Naive thymus-derived CD4-positive, alpha-beta T cell (primary cell): ENCODE measurements at regions not wholly inside any gene's neighbourhood (a gene's known extent, or its start where the extent isn't known, plus 50 kb on each side); places are given as distances from the start of the nearest gene placed in this dataset.

Source experiments
- ATAC-seq: fragments of 150-1000 bp; cut with Tn5 transposase; 2 replicates; pipeline ENCODE4 v1.10.0; 2021; ENCODE audit warnings: mild to moderate bottlenecking, moderate library complexity
- CTCF ChIA-PET: fragments of 350-600 bp; sonication (Branson Sonifier 250); formaldehyde crosslinking; loops from one replicate; lab custom pipeline; 2021; ENCODE audit warnings: antibody characterized with exemption; lab: Charles Lee
- POLR2A ChIA-PET: fragments of 350-600 bp; sonication (Branson Sonifier 250); formaldehyde crosslinking; loops from one replicate; lab custom pipeline; 2021; ENCODE audit warnings: antibody characterized with exemption, inconsistent platforms; lab: Charles Lee
- DNase-seq, 9 donors: peaks; one replicate each; pipeline versions ENCODE4 v3.0.0 to v3.0.0-alpha.2; 2020 to 2022; ENCODE audit warnings: mixed read lengths in 1 of 9
- H3K27ac ChIP-seq: one replicate; pipeline ENCODE4 v1.7.0; 2013; ENCODE audit warnings: mild to moderate bottlenecking, low read depth, low read length, moderate library complexity
- H3K27me3 ChIP-seq, 2 donors: one replicate each; pipeline ENCODE4 v1.7.0; 2013; ENCODE audit warnings: low read length in 2 of 2, mild to moderate bottlenecking in 2 of 2, moderate library complexity in 2 of 2; ENCODE audit not compliant: control insufficient read depth in 2 of 2, insufficient read depth in 2 of 2
- H3K36me3 ChIP-seq, 3 experiments: 1 replicate in 2 of 3; 2 replicates in 1 of 3; pipeline ENCODE4 v1.7.0; 2013; ENCODE audit warnings: low read length in 3 of 3, mild to moderate bottlenecking in 3 of 3, moderate library complexity in 1 of 3; ENCODE audit not compliant: insufficient read depth in 3 of 3, control insufficient read depth in 2 of 3
- H3K4me1 ChIP-seq, 2 donors: one replicate each; pipeline ENCODE4 v1.7.0; 2013; ENCODE audit warnings: low read length in 2 of 2, mild to moderate bottlenecking in 2 of 2, moderate library complexity in 1 of 2; ENCODE audit not compliant: control insufficient read depth in 2 of 2, insufficient read depth in 2 of 2
- H3K4me3 ChIP-seq: 2 replicates; pipeline ENCODE4 v1.7.0; 2013; ENCODE audit warnings: mild to moderate bottlenecking, low read length
- H3K9me3 ChIP-seq, 3 experiments: 1 replicate in 2 of 3; 2 replicates in 1 of 3; pipeline ENCODE4 v1.7.0; 2013; ENCODE audit warnings: low read length in 3 of 3; ENCODE audit not compliant: control insufficient read depth in 2 of 3
- H3K27ac Mint-ChIP-seq, 9 donors: one replicate each; pipeline ENCODE4 v1.8.0; 2020 to 2022; ENCODE audit warnings: mixed read lengths in 9 of 9, mild to moderate bottlenecking in 8 of 9, moderate library complexity in 5 of 9, inconsistent platforms in 2 of 9
- H3K27me3 Mint-ChIP-seq, 5 donors: one replicate each; pipeline ENCODE4 v1.8.0; 2021 to 2022; ENCODE audit warnings: mixed read lengths in 5 of 5, mild to moderate bottlenecking in 1 of 5
- H3K36me3 Mint-ChIP-seq, 5 donors: one replicate each; pipeline ENCODE4 v1.8.0; 2020 to 2022; ENCODE audit warnings: mixed read lengths in 5 of 5, mild to moderate bottlenecking in 3 of 5, inconsistent platforms in 1 of 5
- H3K4me1 Mint-ChIP-seq, 7 donors: one replicate each; pipeline ENCODE4 v1.8.0; 2020 to 2022; ENCODE audit warnings: mixed read lengths in 7 of 7, mild to moderate bottlenecking in 3 of 7, inconsistent platforms in 1 of 7
- H3K4me3 Mint-ChIP-seq, 10 donors: one replicate each; pipeline ENCODE4 v1.8.0; 2020 to 2022; ENCODE audit warnings: mild to moderate bottlenecking in 10 of 10, mixed read lengths in 10 of 10, moderate library complexity in 6 of 10, inconsistent platforms in 2 of 10
- H3K9me3 Mint-ChIP-seq, 11 donors: one replicate each; pipeline ENCODE4 v1.8.0; 2020 to 2022; ENCODE audit warnings: mixed read lengths in 11 of 11, mild to moderate bottlenecking in 4 of 11, inconsistent platforms in 1 of 11, moderate library complexity in 1 of 11
- intact Hi-C, 2 donors: fragments of 100-400 bp; cut with micrococcal nuclease; formaldehyde crosslinking; loops; one replicate each; pipeline ENCODE4 v1.15.1; 2023

DNA sequence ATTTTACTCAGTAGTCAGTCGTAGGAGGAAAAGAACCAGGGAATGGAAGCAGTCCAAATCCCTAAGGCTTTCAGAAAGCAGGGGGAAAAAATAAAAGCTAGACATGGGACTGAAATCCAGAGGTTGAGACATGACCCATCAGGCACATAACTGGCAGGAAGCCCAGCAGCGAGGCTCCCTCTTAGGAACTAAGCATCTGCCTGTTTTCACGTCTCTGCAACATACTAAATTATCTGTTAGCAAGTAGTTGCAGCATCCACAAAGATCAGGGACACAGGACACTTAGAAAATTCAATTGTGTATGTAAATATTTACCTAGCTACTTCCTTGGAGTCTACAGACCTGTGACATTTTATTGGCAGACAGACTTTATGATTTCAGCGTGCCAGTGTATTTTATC is 118.0 kb upstream of the EDNRA start:
- Histone ChIP-seq H3K27ac (no peak overlapping the region), H3K27me3 (no peaks in the 10 kb centered on the region), H3K36me3 (no peaks in the 10 kb centered on the region), H3K9me3 (no peaks in the 10 kb centered on the region), H3K4me3 (no peak overlapping the region), H3K4me1 (no peaks in the 10 kb centered on the region)
- ATAC-seq: no peak
- H3K36me3 Mint-ChIP-seq: no peaks in the 10 kb centered on the region
- intact Hi-C loops: no loop called here
- no peak overlapping the region for H3K27ac Mint-ChIP-seq
- POLR2A ChIA-PET: no interaction called here
- peaks cover 0 to 10% (median 0%) of the 10 kb centered on the region in 5 donors for H3K27me3 Mint-ChIP-seq
- DNase-seq: no peak
- CTCF ChIA-PET: no interaction called here
- H3K4me1 Mint-ChIP-seq: no peaks in the 10 kb centered on the region
- H3K9me3 Mint-ChIP-seq: peaks cover 0 to 12% (median 4%) of the 10 kb centered on the region in 11 donors
- H3K4me3 Mint-ChIP-seq: no peak overlapping the region

DNA sequence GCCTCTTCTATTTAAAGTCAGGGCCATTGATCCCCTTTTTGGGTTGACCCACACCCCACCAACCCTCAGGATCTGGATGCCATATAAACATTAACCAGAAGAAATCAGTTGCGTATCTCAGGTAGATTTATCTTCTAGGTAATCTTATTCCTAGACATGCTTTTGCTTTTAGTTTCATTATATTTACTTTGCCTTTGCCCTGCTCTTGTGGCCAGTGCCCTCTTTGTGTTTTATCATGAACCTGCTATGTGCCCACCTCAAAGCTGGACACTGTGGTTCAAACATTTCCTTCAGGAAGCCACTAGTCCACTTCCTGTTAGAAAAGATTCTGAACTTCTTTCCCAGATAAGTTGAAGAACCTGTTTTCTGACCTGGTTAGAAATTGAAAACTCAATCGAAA is 117.4 kb upstream of the EDNRA start:
- H3K27ac ChIP-seq: no peak overlapping the region
- H3K27me3 ChIP-seq: no peaks in the 10 kb centered on the region
- ChIA-PET CTCF (no interaction called here), POLR2A (no interaction called here)
- Mint-ChIP-seq H3K4me1 (no peaks in the 10 kb centered on the region), H3K9me3 (peaks cover 0 to 12% (median 4%) of the 10 kb centered on the region in 11 donors), H3K27ac (no peak overlapping the region), H3K4me3 (no peak overlapping the region), H3K27me3 (peaks cover 0 to 10% (median 0%) of the 10 kb centered on the region in 5 donors), H3K36me3 (no peaks in the 10 kb centered on the region)
- ATAC-seq: no peak
- H3K4me1 ChIP-seq: no peaks in the 10 kb centered on the region
- no peak for DNase-seq
- intact Hi-C loops: no loop called here
- no peaks in the 10 kb centered on the region for H3K36me3 ChIP-seq
- H3K4me3 ChIP-seq: no peak overlapping the region
- no peaks in the 10 kb centered on the region for H3K9me3 ChIP-seq

DNA sequence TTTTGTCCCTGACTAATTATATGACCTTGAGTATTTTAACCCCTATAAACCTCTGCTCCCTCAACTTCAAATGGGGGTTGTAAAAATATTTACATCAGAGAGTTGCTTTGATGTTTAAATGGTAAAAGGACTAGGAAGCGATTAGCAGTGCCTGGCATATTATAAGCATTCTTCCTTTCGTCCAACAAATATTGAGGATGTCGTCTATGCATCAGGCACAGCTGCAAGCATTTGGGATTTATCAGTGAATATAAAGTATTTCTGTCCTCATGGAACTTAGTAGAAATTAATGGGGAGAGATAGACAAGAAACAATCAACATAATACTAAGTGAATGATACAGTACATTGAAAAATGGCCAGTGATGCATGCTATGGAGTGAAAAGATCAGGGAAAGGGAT is 115.5 kb upstream of the EDNRA start:
- Mint-ChIP-seq H3K4me3 (no peak overlapping the region), H3K27me3 (peaks cover 0 to 10% (median 0%) of the 10 kb centered on the region in 5 donors), H3K9me3 (peaks cover 0 to 12% (median 1%) of the 10 kb centered on the region in 11 donors), H3K36me3 (no peaks in the 10 kb centered on the region), H3K4me1 (no peaks in the 10 kb centered on the region), H3K27ac (no peak overlapping the region)
- intact Hi-C loops: no loop called here
- no peak overlapping the region for H3K4me3 ChIP-seq
- CTCF ChIA-PET: no interaction called here
- ATAC-seq (no peak), DNase-seq (no peak)
- no peaks in the 10 kb centered on the region for H3K36me3 ChIP-seq
- POLR2A ChIA-PET: no interaction called here
- no peak overlapping the region for H3K27ac ChIP-seq
- no peaks in the 10 kb centered on the region for H3K27me3 ChIP-seq
- H3K9me3 ChIP-seq: no peaks in the 10 kb centered on the region
- no peaks in the 10 kb centered on the region for H3K4me1 ChIP-seq

DNA sequence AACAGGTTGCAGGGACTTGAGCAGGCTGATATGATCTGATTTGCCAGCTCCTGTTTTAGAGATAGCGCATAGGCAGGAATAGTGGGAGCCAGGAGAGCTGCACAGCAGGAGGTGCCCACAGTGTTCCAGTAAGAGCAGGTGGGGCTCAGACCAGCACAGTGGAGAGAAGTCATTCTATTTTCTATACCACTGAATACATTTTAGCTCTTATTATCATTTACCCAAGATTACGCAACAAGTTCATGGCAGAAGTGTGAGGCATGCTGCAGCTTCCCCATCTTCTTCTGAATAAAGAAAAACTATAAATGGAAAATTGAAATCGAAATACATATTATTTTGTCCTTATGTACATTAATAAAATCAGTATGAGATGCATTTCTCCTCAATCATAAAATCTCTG is 114.7 kb upstream of the EDNRA start:
- Histone ChIP-seq H3K4me1 (no peaks in the 10 kb centered on the region), H3K9me3 (no peaks in the 10 kb centered on the region), H3K27me3 (no peaks in the 10 kb centered on the region), H3K4me3 (no peak overlapping the region), H3K36me3 (no peaks in the 10 kb centered on the region), H3K27ac (no peak overlapping the region)
- no peak overlapping the region for H3K27ac Mint-ChIP-seq
- ChIA-PET POLR2A (no interaction called here), CTCF (no interaction called here)
- intact Hi-C loops: no loop called here
- ATAC-seq: no peak
- H3K4me3 Mint-ChIP-seq: no peak overlapping the region
- peaks cover 0 to 10% (median 0%) of the 10 kb centered on the region in 5 donors for H3K27me3 Mint-ChIP-seq
- no peak for DNase-seq
- no peaks in the 10 kb centered on the region for H3K36me3 Mint-ChIP-seq
- no peaks in the 10 kb centered on the region for H3K4me1 Mint-ChIP-seq
- H3K9me3 Mint-ChIP-seq: peaks cover 0 to 12% (median 1%) of the 10 kb centered on the region in 11 donors

DNA sequence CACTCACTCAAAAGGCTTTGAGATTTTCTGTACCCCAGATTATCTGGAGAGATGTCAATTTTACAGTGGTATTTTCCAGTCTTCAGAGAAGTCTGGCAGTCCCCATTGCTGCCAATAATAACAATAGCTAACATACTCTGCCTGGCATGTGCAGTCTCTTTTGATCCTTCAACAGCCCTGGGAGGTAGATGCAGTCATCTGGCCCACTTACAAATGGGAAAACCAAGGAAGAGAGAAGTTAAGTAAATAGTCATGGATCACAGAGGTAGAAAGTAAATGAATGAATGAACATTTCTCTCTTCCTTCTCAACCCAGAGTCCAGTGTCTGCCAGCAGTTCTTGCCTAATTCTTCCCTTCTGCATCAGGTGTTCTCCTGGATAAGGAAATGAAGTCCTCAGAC is 113.0 kb upstream of the EDNRA start:
- Histone ChIP-seq H3K27me3 (no peaks in the 10 kb centered on the region), H3K27ac (no peak overlapping the region), H3K9me3 (no peaks in the 10 kb centered on the region), H3K36me3 (no peaks in the 10 kb centered on the region), H3K4me3 (no peak overlapping the region), H3K4me1 (no peaks in the 10 kb centered on the region)
- no peaks in the 10 kb centered on the region for H3K36me3 Mint-ChIP-seq
- no peaks in the 10 kb centered on the region for H3K4me1 Mint-ChIP-seq
- ChIA-PET CTCF (no interaction called here), POLR2A (no interaction called here)
- peaks cover 0 to 5% (median 0%) of the 10 kb centered on the region in 5 donors for H3K27me3 Mint-ChIP-seq
- intact Hi-C loops: no loop called here
- peaks cover 0 to 11% (median 4%) of the 10 kb centered on the region in 11 donors for H3K9me3 Mint-ChIP-seq
- no peak for DNase-seq
- H3K27ac Mint-ChIP-seq: no peak overlapping the region
- H3K4me3 Mint-ChIP-seq: no peak overlapping the region
- ATAC-seq: no peak

DNA sequence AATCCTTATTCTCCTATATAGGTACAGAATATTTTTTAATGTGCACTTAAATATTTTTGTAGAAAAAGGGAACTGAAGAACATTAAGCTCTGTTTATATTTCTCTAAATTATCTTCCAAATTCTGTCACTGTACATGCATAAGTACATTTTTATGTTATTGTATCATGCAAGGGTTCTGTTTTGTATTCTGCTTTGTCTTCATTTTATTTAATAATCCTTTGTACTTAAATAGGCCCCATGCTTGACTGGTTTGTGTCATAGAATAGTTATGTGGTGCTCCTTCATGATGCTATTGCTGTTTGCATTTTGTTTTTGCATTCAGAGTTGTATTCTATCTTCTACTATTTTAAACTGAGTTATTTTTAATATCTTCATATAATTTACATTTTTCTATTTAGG is 111.9 kb upstream of the EDNRA start:
- POLR2A ChIA-PET: no interaction called here
- Histone ChIP-seq H3K27me3 (no peaks in the 10 kb centered on the region), H3K4me3 (no peak overlapping the region), H3K27ac (no peak overlapping the region), H3K4me1 (no peaks in the 10 kb centered on the region), H3K9me3 (no peaks in the 10 kb centered on the region), H3K36me3 (no peaks in the 10 kb centered on the region)
- H3K9me3 Mint-ChIP-seq: peaks cover 0 to 12% (median 4%) of the 10 kb centered on the region in 11 donors
- intact Hi-C loops: no loop called here
- H3K36me3 Mint-ChIP-seq: no peaks in the 10 kb centered on the region
- peaks cover 0 to 5% (median 0%) of the 10 kb centered on the region in 5 donors for H3K27me3 Mint-ChIP-seq
- no peaks in the 10 kb centered on the region for H3K4me1 Mint-ChIP-seq
- H3K27ac Mint-ChIP-seq: no peak overlapping the region
- CTCF ChIA-PET: no interaction called here
- H3K4me3 Mint-ChIP-seq: no peak overlapping the region
- DNase-seq: no peak
- ATAC-seq: no peak

DNA sequence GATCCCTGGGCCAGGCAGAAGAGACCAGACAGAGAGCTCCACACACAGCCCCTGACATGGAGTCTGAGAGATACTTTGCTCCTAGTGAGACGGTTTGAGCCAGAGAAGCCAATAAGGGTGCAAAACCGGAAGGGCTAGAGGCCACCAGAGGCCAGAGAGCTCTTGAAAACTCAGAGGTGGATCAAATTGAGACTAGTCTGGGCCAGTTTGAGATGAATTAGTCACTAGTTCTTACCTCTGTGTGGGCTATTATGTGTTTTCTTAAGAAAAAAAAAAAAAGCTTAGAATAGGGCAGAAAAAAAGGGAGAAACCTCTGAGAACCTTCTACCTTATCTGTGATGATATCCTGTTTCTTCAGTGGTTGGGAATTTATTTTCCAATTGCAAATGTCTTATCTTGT is 110.4 kb upstream of the EDNRA start:
- H3K4me3 Mint-ChIP-seq: no peak overlapping the region
- H3K9me3 Mint-ChIP-seq: peaks cover 0 to 9% (median 2%) of the 10 kb centered on the region in 11 donors
- ChIA-PET CTCF (no interaction called here), POLR2A (interaction anchor here (0.7 kb wide), 1 partner anchor 473 kb away, joined by 6 read pairs; no protein-coding TSS in a partner anchor)
- DNase-seq: no peak
- H3K27ac Mint-ChIP-seq: no peak overlapping the region
- no peaks in the 10 kb centered on the region for H3K4me1 ChIP-seq
- H3K27ac ChIP-seq: no peak overlapping the region
- H3K36me3 Mint-ChIP-seq: no peaks in the 10 kb centered on the region
- no peaks in the 10 kb centered on the region for H3K4me1 Mint-ChIP-seq
- no peaks in the 10 kb centered on the region for H3K9me3 ChIP-seq
- H3K36me3 ChIP-seq: no peaks in the 10 kb centered on the region
- H3K27me3 Mint-ChIP-seq: no peaks in the 10 kb centered on the region
- ATAC-seq: no peak
- no peaks in the 10 kb centered on the region for H3K27me3 ChIP-seq
- intact Hi-C loops: no loop called here
- H3K4me3 ChIP-seq: no peak overlapping the region
